ENCODE measurements at regions not wholly inside any gene's neighbourhood (a gene's known extent, or its start where the extent isn't known, plus 50 kb on each side); places are given as distances from the start of the nearest gene placed in this dataset.

DNA sequence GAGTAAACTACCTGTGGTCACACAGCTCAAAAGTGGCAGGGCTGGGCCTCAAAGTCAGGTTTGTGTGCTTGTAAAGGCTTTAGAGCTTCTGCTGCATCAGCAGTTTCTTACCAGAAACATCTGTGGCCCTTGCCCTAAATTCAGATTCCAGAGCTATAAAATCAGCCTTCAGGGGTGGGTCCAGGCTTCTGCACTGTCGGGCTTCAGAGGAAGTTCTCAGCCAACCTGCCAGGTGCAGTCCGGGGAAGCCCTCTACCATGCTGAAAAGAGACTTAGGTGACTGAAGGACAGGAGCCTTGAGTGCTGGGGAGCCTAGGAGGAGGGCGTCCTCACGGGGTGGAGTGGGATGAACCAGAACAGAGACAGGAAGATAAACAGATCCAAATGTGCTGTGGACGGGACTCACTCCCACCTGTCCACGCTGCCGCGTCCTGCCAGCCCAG is 69.9 kb upstream of the HS6ST1 start:
- TF ChIP-seq, protein P1, sequence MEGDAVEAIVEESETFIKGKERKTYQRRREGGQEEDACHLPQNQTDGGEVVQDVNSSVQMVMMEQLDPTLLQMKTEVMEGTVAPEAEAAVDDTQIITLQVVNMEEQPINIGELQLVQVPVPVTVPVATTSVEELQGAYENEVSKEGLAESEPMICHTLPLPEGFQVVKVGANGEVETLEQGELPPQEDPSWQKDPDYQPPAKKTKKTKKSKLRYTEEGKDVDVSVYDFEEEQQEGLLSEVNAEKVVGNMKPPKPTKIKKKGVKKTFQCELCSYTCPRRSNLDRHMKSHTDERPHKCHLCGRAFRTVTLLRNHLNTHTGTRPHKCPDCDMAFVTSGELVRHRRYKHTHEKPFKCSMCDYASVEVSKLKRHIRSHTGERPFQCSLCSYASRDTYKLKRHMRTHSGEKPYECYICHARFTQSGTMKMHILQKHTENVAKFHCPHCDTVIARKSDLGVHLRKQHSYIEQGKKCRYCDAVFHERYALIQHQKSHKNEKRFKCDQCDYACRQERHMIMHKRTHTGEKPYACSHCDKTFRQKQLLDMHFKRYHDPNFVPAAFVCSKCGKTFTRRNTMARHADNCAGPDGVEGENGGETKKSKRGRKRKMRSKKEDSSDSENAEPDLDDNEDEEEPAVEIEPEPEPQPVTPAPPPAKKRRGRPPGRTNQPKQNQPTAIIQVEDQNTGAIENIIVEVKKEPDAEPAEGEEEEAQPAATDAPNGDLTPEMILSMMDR (IDR thresholded peaks at IDR 0.05; ENCODE audit: low read depth, low read length, poor library complexity, severe bottlenecking) = no peak
- no peak for TF ChIP-seq EZH2phosphoT487 (IDR thresholded peaks at IDR 0.05; ENCODE audit: borderline replicate concordance, low read length)

Measured in DOHH2 (cell line).